ENCODE measurements at regions not wholly inside any gene's neighbourhood (a gene's known extent, or its start where the extent isn't known, plus 50 kb on each side); places are given as distances from the start of the nearest gene placed in this dataset.

GRCh38 chr15:66941791-66942190, 123.6 kb upstream of the SMAD3 start:
- no peak for FAIRE-seq
- no peak overlapping the region for H2BK5ac ChIP-seq (ENCODE audit: low read depth, low read length)
- peaks cover 0 to 3% (median 0%) of the 10 kb centered on the region in 4 experiments; a peak in 4 of 7 replicates for H3K4me1 ChIP-seq (replicated peaks in 1 of 4; ENCODE audit: control insufficient read depth in 3 of 4, insufficient read depth in 4 of 4, low read length in 3 of 4)
- TF ChIP-seq BACH1 (IDR thresholded peaks at IDR 0.05; ENCODE audit: low read length) (no peak), HDAC6 (IDR thresholded peaks at IDR 0.05; ENCODE audit: low read depth, low read length) (no peak), SIN3A (conservative IDR thresholded peaks at IDR 0.05 in 1 of 2, IDR thresholded peaks at IDR 0.05 in 1 of 2; ENCODE audit: low read depth in 1 of 2, low read length in 2 of 2) (no peak)
- TF ChIP-seq, protein P1, sequence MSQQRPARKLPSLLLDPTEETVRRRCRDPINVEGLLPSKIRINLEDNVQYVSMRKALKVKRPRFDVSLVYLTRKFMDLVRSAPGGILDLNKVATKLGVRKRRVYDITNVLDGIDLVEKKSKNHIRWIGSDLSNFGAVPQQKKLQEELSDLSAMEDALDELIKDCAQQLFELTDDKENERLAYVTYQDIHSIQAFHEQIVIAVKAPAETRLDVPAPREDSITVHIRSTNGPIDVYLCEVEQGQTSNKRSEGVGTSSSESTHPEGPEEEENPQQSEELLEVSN (IDR thresholded peaks at IDR 0.05): no peak
- H2BK20ac ChIP-seq (ENCODE audit: low read length): no peak overlapping the region
- H4K5ac ChIP-seq (ENCODE audit: insufficient read length, low read depth, low read length): no peak overlapping the region
- H2AK5ac ChIP-seq (ENCODE audit: low read depth, low read length): no peak overlapping the region
- 78% methylated on average over 3 of the region's 3 CpGs; no CpG with 5 or more reads in 1 of the 2 experiments for WGBS, 2 experiments (ENCODE audit: extremely low coverage in 1 of 2, insufficient coverage in 1 of 2, insufficient read length in 1 of 2, insufficient replicate concordance in 2 of 2, low coverage in 1 of 2, low lambda C conversion rate in 2 of 2, missing lambda C conversion rate in 1 of 2)
- no peak overlapping the region for H3K4me3 ChIP-seq (ENCODE audit: extremely low read depth in 1 of 4, insufficient read depth in 2 of 4, low read depth in 3 of 4, low read length in 4 of 4)
- no peaks in the 10 kb centered on the region for H3K79me1 ChIP-seq (ENCODE audit: low read depth, low read length)
- H2BK15ac ChIP-seq (ENCODE audit: low read length): no peak overlapping the region
- H2AFZ ChIP-seq (ENCODE audit: low read length): no peak overlapping the region
- H3K4ac ChIP-seq (replicated peaks; ENCODE audit: insufficient read length, low read depth, low read length): no peak overlapping the region
- H3K4me2 ChIP-seq (ENCODE audit: insufficient read depth in 1 of 2, low read depth in 2 of 2, low read length in 2 of 2): no peak overlapping the region
- no peaks in the 10 kb centered on the region for H4K20me1 ChIP-seq (replicated peaks in 1 of 2; ENCODE audit: control insufficient read depth in 1 of 2, insufficient read depth in 2 of 2, low read length in 2 of 2)
- H2BK120ac ChIP-seq (replicated peaks; ENCODE audit: low read depth, low read length): no peak overlapping the region
- H3K18ac ChIP-seq (ENCODE audit: extremely low read depth, low read length): no peak overlapping the region
- no peak overlapping the region for H3K9ac ChIP-seq (replicated peaks in 1 of 4; ENCODE audit: extremely low read depth in 1 of 4, low read depth in 3 of 4, low read length in 3 of 4)
- CTCF ChIA-PET (ENCODE audit: partially characterized antibody): interaction anchor here (0.6 to 6.0 kb wide), 10 partner anchors 8 to 164 kb away, joined by 3 to 30 read pairs (median 4); no protein-coding TSS in a partner anchor
- H3K9me3 ChIP-seq (ENCODE audit: insufficient read depth in 2 of 2, low read depth in 1 of 2, low read length in 1 of 2): no peaks in the 10 kb centered on the region; a peak in 1 of 4 replicates
- H3K23me2 ChIP-seq (ENCODE audit: low read depth, low read length): no peaks in the 10 kb centered on the region
- H3K23ac ChIP-seq (ENCODE audit: insufficient read length): no peak overlapping the region
- no peak overlapping the region for H4K91ac ChIP-seq (replicated peaks; ENCODE audit: insufficient read length, low read length)
- no peak overlapping the region for H3K14ac ChIP-seq (ENCODE audit: insufficient read length)
- H3K79me2 ChIP-seq (ENCODE audit: control insufficient read depth in 1 of 2, insufficient read depth in 2 of 2, low read length in 2 of 2): no peaks in the 10 kb centered on the region
- H2BK12ac ChIP-seq (ENCODE audit: low read depth, low read length): no peak overlapping the region
- no peak overlapping the region for H3K56ac ChIP-seq (replicated peaks; ENCODE audit: insufficient read length, low read depth, low read length)
- no peak overlapping the region for H3K27ac ChIP-seq (ENCODE audit: low read depth, low read length)
- H4K8ac ChIP-seq (ENCODE audit: extremely low read depth, insufficient read depth, low read length): peak overlapping the region; percentile 7; the same call in 1 of the 2 replicates
- no peaks in the 10 kb centered on the region for H3K27me3 ChIP-seq (replicated peaks in 1 of 4; ENCODE audit: control insufficient read depth in 3 of 4, extremely low read depth in 1 of 4, insufficient read depth in 3 of 4, low read length in 3 of 4)
- POLR2A ChIA-PET (ENCODE audit: partially characterized antibody): interaction anchor here (0.7 kb wide), 1 partner anchor 108 kb away, joined by 3 read pairs; no protein-coding TSS in a partner anchor
- H3K36me3 ChIP-seq (ENCODE audit: control insufficient read depth in 2 of 4, insufficient read depth in 4 of 4, low read length in 3 of 4): no peaks in the 10 kb centered on the region
- no peak for DNase-seq (ENCODE audit: low read depth in 1 of 2, low spot score in 2 of 2)
